Right renal cortex interstitium (tissue), 3 donors: ENCODE measurements at regions not wholly inside any gene's neighbourhood (a gene's known extent, or its start where the extent isn't known, plus 50 kb on each side); places are given as distances from the start of the nearest gene placed in this dataset.

ENCODE experiments used
- DNase-seq, 3 donors: peaks; one replicate each; pipeline ENCODE4 v3.0.0-alpha.2; 2013; ENCODE audit warnings: low read depth in 3 of 3, low spot score in 2 of 3

DNA sequence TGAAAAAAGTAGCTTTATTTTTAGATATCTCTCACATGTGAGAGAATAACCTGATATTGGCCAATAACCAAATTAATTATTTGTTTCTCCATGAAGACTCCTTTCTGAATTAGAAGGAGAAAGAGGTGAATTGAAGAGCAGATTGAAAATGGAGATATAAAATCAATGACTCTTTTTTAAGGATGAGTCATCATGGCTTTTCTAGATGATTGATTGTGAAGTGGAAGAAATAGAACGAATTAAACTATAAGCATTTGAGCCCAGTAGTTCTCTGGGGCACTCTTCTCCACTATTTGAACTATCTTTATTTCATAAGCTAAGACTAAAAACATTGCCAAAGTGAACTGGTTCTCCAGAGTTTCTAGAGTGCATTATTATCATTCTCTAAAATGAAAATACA is 137.2 kb upstream of the EDNRA start:
- no peak for DNase-seq

DNA sequence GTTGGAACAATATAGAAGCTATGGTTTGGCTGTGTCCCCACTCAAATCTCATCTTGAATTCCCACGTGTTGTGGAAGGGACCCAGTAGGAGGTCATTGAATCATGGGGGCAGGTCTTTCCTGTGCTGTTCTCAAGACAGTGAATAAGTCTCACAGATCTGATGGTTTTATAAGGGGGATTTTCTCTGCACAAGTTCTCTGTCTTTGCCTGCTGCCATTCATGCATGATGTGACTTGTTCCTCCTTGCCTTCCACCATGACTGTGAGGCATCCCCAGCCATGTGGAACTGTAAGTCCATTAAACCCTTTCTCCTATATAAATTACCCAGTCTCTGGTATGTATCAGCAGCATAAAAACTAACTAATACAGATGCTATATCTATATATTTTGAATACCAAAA is 135.2 kb upstream of the EDNRA start:
- no peak for DNase-seq

DNA sequence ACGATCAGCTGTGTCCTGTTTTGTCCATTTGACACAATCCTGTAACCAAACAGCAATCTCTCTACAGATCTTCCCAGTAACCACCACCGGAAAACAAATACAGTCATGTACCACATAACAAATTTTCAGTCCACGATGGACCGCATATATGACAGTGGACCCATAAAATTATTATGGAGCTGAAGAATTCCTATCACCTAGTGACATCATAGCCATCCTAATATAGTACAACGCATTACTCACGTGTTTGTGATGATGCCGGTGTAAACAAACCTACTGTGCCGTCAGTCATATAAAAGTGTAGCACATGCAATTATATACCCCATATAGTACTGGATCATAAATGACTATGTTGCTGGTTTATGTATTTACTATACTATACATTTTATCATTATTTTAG is 133.7 kb upstream of the EDNRA start:
- no peak for DNase-seq

DNA sequence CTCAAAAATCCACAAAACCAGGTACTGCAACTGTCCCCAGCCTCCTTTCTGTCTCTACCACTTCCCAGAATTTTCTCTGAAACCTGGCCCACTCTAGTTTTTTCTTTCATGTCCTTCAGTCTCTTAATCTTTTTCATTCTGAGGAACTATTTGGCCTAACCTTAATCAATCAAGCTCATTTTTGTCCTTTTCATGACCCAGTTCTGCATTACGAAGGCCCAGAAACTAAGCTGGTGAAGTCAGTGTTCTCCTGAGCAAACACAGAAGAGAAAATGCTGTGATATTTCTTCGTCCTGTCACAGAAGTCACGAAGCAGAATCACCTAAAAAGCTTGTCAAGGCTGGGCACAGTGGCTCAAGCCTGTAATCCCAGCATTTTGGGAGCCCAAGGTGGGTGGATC is 131.7 kb upstream of the EDNRA start:
- DNase-seq = no peak

DNA sequence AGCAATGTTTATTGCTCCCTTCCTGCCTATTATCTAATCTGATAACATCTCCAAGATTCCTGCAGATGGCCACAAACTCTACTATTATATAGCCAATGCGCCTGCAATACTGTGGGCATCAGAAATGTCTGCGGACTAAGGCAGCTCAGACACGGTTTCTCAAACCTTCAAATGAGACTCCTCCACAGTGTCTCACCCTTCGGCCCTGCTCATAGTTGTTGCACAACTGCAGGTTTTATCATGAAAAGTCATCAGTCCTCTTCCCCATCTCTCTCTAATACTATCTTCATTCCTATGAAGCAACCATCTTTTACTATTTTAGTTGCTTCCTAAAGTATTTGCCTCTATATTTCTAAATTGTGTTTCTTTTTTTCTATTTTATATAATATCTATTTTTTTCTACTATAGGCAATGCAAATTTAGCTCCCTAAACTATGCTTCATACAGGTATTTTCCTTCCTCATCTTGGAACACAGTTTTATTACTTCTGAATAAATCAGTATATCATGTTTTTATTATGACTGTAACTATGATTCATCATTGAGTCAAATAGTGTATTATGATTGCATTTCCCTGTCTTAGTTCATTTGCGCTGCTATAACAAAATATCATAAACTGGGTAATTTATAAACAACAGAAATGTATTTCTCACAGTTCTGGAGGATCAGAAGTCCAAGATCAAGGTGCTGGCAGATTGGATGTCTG is 129.7 kb upstream of the EDNRA start:
- DNase-seq = no peak

DNA sequence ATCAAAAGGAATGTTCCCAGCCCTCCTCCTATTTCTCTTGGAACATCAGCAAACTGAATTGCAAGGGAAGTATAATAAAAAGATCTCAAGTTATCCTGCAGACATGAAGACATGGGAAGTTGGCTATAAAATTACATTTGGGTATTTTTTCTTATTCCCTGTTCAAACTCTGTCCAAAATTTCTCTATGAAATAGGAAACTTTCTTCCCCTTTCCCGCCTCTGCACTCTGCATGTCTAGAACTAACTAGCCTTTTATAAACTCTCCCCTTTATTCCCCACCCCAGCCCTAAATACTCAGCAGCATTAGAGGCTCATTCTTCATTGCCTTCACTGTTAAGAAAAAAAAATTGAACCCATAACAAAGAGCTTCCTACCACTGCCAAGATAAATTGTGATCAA is 126.7 kb upstream of the EDNRA start:
- DNase-seq = no peak

DNA sequence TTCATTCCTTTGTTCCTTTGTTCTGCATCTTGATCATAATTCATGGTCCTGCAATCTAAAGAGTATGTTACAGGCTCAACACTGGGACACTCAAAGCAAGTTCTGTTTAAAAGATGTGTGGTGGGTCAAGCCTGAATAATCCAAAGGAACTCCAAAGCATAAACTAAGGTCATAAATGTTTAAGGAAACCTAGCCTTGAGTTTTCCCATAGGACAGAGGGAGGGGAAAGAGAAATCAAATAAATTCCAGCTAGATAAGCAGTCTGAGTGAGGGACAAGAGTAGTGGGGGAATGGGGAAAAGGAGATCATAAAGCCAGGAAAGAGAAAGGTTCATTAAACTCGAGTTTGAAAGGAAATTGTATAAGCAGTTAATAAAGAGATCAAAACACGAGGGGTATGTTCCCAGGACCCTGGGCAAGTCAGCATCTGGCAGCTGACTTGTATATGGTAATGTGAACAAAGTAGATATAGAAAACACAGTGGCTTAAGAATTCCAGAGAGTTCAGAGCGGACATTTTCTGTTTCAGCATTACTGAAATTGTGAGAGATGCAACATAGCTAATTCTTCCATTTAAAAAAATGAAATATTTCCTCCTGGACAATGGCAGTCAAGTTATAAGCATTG is 125.8 kb upstream of the EDNRA start:
- DNase-seq = peak in 1 of 3 donors; percentile 59

DNA sequence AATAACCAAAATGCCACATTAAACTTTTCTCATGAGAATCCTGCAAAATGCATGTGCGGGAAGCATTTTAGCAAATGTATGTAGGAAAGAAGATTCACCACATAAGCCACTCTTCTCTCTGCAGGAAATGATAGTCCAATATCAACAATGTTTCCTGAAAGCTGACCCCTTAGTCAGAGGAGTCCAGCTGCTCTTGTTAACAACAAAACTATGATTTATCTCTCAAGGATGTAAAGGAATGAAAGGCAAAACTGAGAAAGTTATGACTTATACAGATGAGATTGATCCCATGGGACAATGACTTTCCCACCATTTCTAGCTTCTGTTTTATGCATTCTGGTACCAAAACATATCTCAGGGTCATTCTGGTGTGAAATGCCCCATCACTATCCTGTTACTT is 125.0 kb upstream of the EDNRA start:
- no peak for DNase-seq

DNA sequence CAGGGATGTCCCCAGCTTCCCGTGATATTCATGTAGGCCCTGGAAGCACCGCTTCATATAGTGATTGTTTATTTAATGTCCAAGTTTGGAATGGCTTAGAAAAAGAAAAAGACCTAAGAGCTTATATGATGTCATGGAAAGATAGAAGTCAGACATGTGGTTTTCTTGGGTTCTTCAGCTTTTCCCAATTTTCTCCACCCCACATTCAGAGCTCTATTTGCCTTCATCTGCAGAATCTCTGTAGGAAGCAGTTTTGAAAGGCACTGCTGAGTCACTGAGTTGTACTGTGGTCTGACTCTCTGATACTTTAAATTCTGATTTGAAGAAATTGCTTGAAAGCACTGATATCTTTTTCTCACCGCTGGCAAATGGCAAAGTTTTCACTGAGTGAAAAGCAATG is 120.6 kb upstream of the EDNRA start:
- no peak for DNase-seq

DNA sequence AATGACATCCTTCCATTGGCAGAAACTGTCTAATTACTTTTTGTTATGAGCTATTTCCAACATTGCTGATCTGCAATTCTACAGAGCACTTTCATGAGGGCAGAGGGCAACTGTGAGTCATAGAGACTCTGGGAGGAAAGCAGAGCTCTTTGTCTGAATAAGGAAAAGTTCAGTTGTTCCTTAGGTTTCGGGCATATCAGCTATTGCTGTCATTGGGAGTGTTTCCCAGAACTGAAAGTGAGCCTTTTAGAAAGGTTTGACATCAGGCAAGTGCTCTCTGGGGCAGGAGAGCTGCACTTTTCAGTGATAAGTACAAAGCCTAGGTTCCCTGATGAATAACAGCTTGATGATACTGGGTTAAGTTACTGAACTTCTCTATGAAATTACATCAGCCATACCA is 119.2 kb upstream of the EDNRA start:
- no peak for DNase-seq

DNA sequence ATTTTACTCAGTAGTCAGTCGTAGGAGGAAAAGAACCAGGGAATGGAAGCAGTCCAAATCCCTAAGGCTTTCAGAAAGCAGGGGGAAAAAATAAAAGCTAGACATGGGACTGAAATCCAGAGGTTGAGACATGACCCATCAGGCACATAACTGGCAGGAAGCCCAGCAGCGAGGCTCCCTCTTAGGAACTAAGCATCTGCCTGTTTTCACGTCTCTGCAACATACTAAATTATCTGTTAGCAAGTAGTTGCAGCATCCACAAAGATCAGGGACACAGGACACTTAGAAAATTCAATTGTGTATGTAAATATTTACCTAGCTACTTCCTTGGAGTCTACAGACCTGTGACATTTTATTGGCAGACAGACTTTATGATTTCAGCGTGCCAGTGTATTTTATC is 118.0 kb upstream of the EDNRA start:
- peak in 1 of 3 donors; percentile 36 for DNase-seq

DNA sequence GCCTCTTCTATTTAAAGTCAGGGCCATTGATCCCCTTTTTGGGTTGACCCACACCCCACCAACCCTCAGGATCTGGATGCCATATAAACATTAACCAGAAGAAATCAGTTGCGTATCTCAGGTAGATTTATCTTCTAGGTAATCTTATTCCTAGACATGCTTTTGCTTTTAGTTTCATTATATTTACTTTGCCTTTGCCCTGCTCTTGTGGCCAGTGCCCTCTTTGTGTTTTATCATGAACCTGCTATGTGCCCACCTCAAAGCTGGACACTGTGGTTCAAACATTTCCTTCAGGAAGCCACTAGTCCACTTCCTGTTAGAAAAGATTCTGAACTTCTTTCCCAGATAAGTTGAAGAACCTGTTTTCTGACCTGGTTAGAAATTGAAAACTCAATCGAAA is 117.4 kb upstream of the EDNRA start:
- no peak for DNase-seq

DNA sequence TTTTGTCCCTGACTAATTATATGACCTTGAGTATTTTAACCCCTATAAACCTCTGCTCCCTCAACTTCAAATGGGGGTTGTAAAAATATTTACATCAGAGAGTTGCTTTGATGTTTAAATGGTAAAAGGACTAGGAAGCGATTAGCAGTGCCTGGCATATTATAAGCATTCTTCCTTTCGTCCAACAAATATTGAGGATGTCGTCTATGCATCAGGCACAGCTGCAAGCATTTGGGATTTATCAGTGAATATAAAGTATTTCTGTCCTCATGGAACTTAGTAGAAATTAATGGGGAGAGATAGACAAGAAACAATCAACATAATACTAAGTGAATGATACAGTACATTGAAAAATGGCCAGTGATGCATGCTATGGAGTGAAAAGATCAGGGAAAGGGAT is 115.5 kb upstream of the EDNRA start:
- no peak for DNase-seq

DNA sequence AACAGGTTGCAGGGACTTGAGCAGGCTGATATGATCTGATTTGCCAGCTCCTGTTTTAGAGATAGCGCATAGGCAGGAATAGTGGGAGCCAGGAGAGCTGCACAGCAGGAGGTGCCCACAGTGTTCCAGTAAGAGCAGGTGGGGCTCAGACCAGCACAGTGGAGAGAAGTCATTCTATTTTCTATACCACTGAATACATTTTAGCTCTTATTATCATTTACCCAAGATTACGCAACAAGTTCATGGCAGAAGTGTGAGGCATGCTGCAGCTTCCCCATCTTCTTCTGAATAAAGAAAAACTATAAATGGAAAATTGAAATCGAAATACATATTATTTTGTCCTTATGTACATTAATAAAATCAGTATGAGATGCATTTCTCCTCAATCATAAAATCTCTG is 114.7 kb upstream of the EDNRA start:
- no peak for DNase-seq

DNA sequence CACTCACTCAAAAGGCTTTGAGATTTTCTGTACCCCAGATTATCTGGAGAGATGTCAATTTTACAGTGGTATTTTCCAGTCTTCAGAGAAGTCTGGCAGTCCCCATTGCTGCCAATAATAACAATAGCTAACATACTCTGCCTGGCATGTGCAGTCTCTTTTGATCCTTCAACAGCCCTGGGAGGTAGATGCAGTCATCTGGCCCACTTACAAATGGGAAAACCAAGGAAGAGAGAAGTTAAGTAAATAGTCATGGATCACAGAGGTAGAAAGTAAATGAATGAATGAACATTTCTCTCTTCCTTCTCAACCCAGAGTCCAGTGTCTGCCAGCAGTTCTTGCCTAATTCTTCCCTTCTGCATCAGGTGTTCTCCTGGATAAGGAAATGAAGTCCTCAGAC is 113.0 kb upstream of the EDNRA start:
- no peak for DNase-seq

DNA sequence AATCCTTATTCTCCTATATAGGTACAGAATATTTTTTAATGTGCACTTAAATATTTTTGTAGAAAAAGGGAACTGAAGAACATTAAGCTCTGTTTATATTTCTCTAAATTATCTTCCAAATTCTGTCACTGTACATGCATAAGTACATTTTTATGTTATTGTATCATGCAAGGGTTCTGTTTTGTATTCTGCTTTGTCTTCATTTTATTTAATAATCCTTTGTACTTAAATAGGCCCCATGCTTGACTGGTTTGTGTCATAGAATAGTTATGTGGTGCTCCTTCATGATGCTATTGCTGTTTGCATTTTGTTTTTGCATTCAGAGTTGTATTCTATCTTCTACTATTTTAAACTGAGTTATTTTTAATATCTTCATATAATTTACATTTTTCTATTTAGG is 111.9 kb upstream of the EDNRA start:
- DNase-seq = no peak

DNA sequence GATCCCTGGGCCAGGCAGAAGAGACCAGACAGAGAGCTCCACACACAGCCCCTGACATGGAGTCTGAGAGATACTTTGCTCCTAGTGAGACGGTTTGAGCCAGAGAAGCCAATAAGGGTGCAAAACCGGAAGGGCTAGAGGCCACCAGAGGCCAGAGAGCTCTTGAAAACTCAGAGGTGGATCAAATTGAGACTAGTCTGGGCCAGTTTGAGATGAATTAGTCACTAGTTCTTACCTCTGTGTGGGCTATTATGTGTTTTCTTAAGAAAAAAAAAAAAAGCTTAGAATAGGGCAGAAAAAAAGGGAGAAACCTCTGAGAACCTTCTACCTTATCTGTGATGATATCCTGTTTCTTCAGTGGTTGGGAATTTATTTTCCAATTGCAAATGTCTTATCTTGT is 110.4 kb upstream of the EDNRA start:
- no peak for DNase-seq

DNA sequence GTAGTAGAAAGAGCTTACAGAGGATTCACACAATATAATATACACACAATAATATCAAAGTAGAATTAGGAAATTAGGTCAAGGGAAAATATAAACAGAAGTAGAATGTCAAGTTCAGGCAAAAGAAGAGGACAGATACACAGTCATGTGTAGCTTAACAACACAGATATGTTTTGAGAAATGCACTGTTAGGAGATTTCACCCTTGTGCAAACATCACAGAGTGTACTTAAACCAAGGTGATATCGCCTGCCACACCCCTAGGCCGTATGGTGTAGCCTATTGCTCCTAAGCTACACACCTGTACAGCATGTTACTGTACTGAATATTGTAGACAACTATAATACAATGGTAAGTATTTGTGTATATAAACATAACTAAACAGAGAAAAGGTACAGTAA is 110.0 kb upstream of the EDNRA start:
- DNase-seq = no peak

DNA sequence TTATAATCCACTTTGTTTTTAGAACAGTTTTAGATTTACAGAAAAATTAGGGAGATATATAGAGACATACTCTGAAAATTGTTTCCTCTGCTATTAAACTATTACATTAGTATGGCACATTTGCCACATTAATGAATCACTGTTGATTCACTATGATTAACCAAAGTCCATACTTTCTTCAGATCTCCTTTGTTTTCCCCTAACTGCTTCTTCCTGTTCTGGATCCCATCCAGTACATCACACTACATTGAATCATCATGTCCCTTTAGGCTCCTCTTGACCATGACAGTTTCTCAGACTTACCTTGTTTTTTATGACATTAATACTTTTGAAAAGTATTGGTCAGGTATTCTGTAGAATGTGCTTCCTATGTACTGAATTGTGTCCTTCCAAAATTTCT is 109.2 kb upstream of the EDNRA start:
- DNase-seq = no peak

DNA sequence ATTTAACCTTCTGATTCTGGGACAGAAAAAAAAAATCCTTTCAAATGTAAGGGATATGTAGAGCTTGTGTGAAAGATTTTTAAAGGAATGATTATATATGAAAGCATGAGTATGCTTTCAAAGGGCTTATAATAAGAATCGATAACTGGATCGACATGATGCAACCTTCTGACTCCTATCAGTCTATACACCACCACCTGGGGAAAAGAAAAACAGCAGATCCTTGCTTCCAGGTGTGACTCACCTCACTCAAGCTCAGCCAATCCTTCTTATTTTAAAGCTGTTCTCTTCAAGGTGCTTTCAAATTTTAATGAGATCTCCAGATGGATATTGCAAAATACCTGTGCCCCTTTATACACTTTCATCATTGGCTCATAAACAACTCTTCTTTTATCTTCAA is 102.1 kb upstream of the EDNRA start:
- no peak for DNase-seq

DNA sequence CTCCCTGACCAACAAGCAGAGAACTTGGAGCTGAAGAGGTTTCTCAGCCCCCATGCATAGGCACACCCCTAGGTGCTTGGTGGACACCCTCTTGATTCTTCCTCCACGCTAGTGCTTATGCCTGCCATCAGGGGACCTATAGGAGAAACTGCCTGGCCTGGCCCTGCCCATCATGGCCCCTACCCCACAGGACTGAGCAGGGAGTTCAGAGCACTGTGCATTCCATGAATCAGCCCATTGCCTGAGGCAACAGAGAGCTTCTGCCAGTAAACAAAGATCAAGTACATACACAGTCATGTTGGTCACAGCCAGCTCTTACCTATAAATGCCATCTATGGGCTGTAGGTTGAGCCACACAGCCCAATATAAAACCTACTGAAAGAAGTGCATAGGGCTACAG is 99.1 kb upstream of the EDNRA start:
- no peak for DNase-seq

DNA sequence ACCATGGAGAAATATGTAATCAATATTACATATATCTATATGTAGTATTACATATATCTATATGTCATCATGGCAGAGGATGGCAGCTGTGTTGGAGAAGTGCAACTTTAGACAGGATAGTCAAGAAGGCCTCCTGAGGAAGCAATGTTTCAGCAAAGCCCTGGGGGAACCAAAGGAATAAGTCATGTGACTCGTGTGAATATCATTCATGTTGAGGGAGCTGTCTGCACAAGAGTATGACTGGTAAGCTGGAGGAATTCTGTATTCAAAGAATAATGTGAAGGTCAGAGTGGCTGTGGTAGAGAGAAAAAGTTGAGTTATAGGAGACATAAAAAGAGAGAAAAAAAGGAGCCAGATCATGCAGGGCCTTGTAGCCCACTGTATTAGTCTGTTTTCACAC is 92.9 kb upstream of the EDNRA start:
- DNase-seq = no peak

DNA sequence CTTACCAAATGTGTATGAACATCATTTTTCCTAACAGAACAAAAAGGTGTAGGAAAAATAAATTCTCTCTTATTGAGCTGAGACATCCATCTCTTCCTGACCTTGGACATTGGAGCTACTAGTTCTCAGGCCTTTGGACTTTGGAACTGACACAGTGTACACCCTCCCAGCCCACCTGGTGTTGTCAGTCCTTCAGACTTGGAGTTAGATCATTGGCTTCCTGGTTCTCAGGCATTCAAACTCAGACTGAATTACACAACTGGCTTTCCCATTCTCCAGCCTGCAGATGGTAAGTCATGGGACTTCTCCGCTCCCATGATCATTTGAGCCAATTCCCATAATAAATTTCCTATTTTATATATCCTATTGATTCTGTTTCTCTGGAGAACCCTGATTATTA is 84.8 kb upstream of the EDNRA start:
- no peak for DNase-seq
